ENCODE measurements at regions not wholly inside any gene's neighbourhood (a gene's known extent, or its start where the extent isn't known, plus 50 kb on each side); places are given as distances from the start of the nearest gene placed in this dataset.
"Not testable (repeated sequence)": the region's sequence is repeated elsewhere in the genome, so short reads cannot be mapped to it uniquely, and the experiment has no call there.

DNA sequence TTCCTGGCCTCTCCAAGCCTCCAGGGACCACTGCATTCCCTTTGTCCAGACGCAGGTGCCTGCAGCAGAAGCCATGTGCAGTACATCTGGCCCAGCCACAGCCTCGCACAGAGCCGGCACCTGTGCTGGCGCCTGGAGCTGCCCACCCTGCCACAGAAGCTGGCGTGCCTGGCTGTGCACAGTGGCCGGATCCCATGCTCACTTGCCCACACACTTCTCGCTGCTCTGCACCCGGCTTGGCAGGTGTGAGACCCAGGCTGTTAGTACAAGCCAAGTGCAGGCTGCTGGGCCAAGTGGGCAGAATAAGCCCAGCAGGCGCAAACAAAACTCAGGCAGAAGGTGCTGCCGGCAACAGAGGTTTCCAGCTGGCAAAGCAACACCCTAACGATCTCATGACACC is 124.5 kb upstream of the CCDC150 start:
- no peaks in the 10 kb centered on the region for H3K9me3 ChIP-seq
- H3K36me3 ChIP-seq, result no peaks in the 10 kb centered on the region
- no peaks in the 10 kb centered on the region for H3K27me3 ChIP-seq
- H3K4me1 ChIP-seq, result no peaks in the 10 kb centered on the region
- 73 to 94% (median 90%) methylated on average over 4 to 11 of the region's 11 CpGs for WGBS, 5 donors
- H3K4me3 ChIP-seq, result no peak overlapping the region
- DNase-seq, result no peak
- H3K27ac ChIP-seq, result no peak overlapping the region
- intact Hi-C loops (cut with DNase I; ENCODE audit: low total_unique reads), result no loop called here
- no peak for TF ChIP-seq POLR2AphosphoS5 (IDR thresholded peaks at IDR 0.05)
- TF ChIP-seq, protein P1, sequence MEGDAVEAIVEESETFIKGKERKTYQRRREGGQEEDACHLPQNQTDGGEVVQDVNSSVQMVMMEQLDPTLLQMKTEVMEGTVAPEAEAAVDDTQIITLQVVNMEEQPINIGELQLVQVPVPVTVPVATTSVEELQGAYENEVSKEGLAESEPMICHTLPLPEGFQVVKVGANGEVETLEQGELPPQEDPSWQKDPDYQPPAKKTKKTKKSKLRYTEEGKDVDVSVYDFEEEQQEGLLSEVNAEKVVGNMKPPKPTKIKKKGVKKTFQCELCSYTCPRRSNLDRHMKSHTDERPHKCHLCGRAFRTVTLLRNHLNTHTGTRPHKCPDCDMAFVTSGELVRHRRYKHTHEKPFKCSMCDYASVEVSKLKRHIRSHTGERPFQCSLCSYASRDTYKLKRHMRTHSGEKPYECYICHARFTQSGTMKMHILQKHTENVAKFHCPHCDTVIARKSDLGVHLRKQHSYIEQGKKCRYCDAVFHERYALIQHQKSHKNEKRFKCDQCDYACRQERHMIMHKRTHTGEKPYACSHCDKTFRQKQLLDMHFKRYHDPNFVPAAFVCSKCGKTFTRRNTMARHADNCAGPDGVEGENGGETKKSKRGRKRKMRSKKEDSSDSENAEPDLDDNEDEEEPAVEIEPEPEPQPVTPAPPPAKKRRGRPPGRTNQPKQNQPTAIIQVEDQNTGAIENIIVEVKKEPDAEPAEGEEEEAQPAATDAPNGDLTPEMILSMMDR (IDR thresholded peaks at IDR 0.05), result no peak

DNA sequence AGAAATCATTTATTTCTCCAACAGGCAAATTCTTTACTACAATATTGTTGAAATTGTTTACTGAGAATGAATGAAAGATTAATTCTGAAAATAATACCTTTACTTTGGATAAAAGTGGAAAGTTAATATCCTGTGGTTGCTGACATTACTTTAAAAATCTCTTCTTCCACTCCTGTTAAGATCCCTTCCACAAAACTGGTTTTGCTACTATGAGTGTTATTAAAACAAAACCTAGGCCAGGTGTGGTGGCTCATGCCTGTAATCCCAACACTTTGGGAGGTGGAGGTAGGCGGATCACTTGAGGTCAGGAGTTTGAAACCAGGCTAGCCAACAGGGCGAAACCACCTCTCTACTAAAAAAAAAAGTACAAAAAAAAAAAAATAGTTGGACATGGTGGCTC is 123.9 kb upstream of the CCDC150 start:
- Histone ChIP-seq H3K27ac (no peak overlapping the region), H3K4me1 (no peaks in the 10 kb centered on the region), H3K9me3 (no peaks in the 10 kb centered on the region), H3K4me3 (no peak overlapping the region), H3K36me3 (no peaks in the 10 kb centered on the region), H3K27me3 (no peaks in the 10 kb centered on the region)
- DNase-seq, result no peak
- intact Hi-C loops (cut with DNase I; ENCODE audit: low total_unique reads), result no loop called here
- TF ChIP-seq EP300 (IDR thresholded peaks at IDR 0.05) (no peak), POLR2AphosphoS5 (IDR thresholded peaks at IDR 0.05) (no peak), POLR2A (IDR thresholded peaks at IDR 0.05) (no peak)
- TF ChIP-seq, protein P1 (IDR thresholded peaks at IDR 0.05), result no peak
- WGBS, 5 donors, result 76 to 91% (median 82%) methylated on average over 2 of the region's 2 CpGs

DNA sequence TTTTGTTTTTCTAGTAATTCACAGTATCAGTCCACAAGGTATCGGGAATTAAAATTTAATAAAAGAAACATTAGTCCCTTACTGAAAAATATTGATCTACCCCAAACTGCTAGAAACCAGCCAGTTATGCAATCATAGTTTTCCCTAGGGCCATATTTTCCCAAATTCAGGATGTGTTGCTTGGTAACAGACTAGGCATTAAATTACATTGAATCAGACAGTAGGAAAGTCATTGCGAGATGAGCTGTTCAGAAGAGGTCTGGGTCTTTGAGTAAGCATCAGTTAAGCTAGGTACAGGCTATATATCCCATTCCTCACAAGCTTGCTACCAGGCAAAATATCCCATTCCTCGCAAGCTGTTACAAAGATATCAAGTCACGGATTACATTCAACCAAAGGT is 123.0 kb upstream of the CCDC150 start:
- WGBS, 5 donors, result 91 to 96% (median 93%) methylated on average over 4 of the region's 4 CpGs
- Histone ChIP-seq H3K27ac (no peak overlapping the region), H3K9me3 (no peaks in the 10 kb centered on the region), H3K4me3 (no peak overlapping the region), H3K27me3 (no peaks in the 10 kb centered on the region), H3K4me1 (no peaks in the 10 kb centered on the region), H3K36me3 (no peaks in the 10 kb centered on the region)
- intact Hi-C loops (cut with DNase I; ENCODE audit: low total_unique reads), result no loop called here
- TF ChIP-seq POLR2AphosphoS5 (IDR thresholded peaks at IDR 0.05) (no peak), POLR2A (IDR thresholded peaks at IDR 0.05) (no peak), EP300 (IDR thresholded peaks at IDR 0.05) (no peak)
- TF ChIP-seq, protein P1 (IDR thresholded peaks at IDR 0.05), result no peak
- DNase-seq, result peak in 1 of 2 donors; percentile 13

DNA sequence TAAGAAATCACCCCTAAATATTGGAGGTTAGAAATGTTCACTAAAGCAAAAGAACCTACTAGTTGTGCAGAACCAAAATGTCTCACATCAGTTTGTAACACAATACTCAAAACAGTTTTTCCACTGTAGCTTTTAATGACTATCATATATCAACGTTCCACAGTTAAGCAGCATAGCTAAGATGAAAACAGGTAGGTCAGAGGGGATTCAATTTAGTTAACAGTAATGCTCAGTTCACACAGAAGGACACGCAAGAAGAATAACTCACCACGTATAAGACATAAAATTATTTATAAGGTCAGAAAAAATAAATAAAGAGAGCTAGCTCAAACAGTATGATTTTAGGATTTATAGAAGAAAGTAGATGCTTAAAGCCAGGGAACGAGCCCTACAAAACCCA is 118.9 kb upstream of the CCDC150 start:
- Histone ChIP-seq H3K36me3 (no peaks in the 10 kb centered on the region), H3K9me3 (no peaks in the 10 kb centered on the region), H3K4me3 (no peak overlapping the region), H3K4me1 (no peaks in the 10 kb centered on the region), H3K27me3 (no peaks in the 10 kb centered on the region), H3K27ac (no peak overlapping the region)
- intact Hi-C loops (cut with DNase I; ENCODE audit: low total_unique reads), result no loop called here
- TF ChIP-seq POLR2AphosphoS5 (IDR thresholded peaks at IDR 0.05) (no peak), POLR2A (IDR thresholded peaks at IDR 0.05) (no peak), EP300 (IDR thresholded peaks at IDR 0.05) (no peak)
- TF ChIP-seq, protein P1 (IDR thresholded peaks at IDR 0.05), result no peak
- DNase-seq, result no peak
- WGBS, 5 donors, result 48 to 62% (median 59%) methylated on average over 4 of the region's 4 CpGs

DNA sequence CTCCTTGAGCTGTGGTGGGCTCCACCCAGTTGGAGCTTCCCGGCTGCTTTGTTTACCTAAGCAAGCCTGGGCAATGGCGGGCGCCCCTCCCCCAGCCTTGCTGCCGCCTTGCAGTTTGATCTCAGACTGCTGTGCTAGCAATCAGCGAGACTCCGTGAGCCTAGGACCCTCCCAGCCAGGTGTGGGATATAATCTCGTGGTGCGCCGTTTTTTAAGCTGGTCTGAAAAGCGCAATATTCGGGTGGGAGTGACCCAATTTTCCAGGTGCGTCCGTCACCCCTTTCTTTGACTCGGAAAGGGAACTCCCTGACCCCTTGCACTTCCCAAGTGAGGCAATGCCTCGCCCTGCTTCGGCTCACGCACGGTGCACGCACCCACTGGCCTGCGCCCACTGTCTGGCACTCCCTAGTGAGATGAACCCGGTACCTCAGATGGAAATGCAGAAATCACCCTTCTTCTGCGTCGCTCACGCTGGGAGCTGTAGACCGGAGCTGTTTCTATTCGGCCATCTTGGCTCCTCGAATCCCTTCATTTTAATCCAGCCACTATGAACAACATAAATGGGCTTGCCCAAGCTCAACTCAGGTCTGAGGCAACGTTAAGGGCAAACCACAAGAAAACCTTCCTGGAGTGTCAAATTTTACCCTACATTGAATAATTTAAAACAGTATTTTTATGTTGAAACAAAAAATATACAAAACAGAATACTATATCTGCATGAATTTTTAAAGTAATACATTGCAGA is 112.4 kb upstream of the CCDC150 start:
- intact Hi-C loops (cut with DNase I; ENCODE audit: low total_unique reads), result not testable (repeated sequence)

More for the DNA sequence above, 112.4 kb upstream of the CCDC150 start:
- not testable (repeated sequence) for H3K27me3 ChIP-seq, H3K36me3 ChIP-seq, H3K4me3 ChIP-seq, DNase-seq, H3K27ac ChIP-seq, H3K4me1 ChIP-seq, H3K9me3 ChIP-seq
- 84 to 95% (median 89%) methylated on average over 13 to 23 of the region's 28 CpGs for WGBS, 5 donors

Measured in stomach (tissue), 8 donors.